Dermis blood vessel endothelial cell (primary cell): ENCODE measurements at regions not wholly inside any gene's neighbourhood (a gene's known extent, or its start where the extent isn't known, plus 50 kb on each side); places are given as distances from the start of the nearest gene placed in this dataset.
"Not testable (repeated sequence)": the region's sequence is repeated elsewhere in the genome, so short reads cannot be mapped to it uniquely, and the experiment has no call there.

Experiments
- DNase-seq: peaks from one replicate; pipeline ENCODE4 v3.0.0; 2010

- no peak for DNase-seq
Observed at GRCh38 chr10:131363416-131363815, 51.9 kb upstream of the TCERG1L start.

- no peak for DNase-seq
Observed at GRCh38 chr10:131371571-131371970, 60.0 kb upstream of the TCERG1L start.

GRCh38 chr10:131381576-131381975, 70.1 kb upstream of the TCERG1L start:
- no peak for DNase-seq

- not testable (repeated sequence) for DNase-seq
Observed at GRCh38 chr10:131385161-131385872, 73.8 kb upstream of the TCERG1L start.

- DNase-seq: no peak
Observed at GRCh38 chr10:131387018-131387529, 75.6 kb upstream of the TCERG1L start.

GRCh38 chr10:131391936-131392335, 80.4 kb upstream of the TCERG1L start:
- no peak for DNase-seq

- DNase-seq: no peak
Observed at GRCh38 chr10:131396121-131397050, 84.9 kb upstream of the TCERG1L start.

GRCh38 chr10:131398166-131398565, 86.6 kb upstream of the TCERG1L start:
- no peak for DNase-seq

GRCh38 chr10:131399981-131400380, 88.5 kb upstream of the TCERG1L start:
- no peak for DNase-seq

GRCh38 chr10:131400513-131400912, 89.0 kb upstream of the TCERG1L start:
- no peak for DNase-seq

GRCh38 chr10:131402771-131403650, 91.5 kb upstream of the TCERG1L start:
- DNase-seq: no peak

- no peak for DNase-seq
Observed at GRCh38 chr10:131403936-131404335, 92.4 kb upstream of the TCERG1L start.

- DNase-seq: no peak
Observed at GRCh38 chr10:131404886-131405285, 93.4 kb upstream of the TCERG1L start.

GRCh38 chr10:131406676-131407392, 95.3 kb upstream of the TCERG1L start:
- no peak for DNase-seq

GRCh38 chr10:131418681-131419080, 107.2 kb upstream of the TCERG1L start:
- no peak for DNase-seq

- DNase-seq: no peak
Observed at GRCh38 chr10:131419797-131420196, 108.3 kb upstream of the TCERG1L start.

- no peak for DNase-seq
Observed at GRCh38 chr10:131420867-131421266, 109.3 kb upstream of the TCERG1L start.

GRCh38 chr10:131421381-131421780, 109.9 kb upstream of the TCERG1L start:
- no peak for DNase-seq

- no peak for DNase-seq
Observed at GRCh38 chr10:131422731-131423130, 111.2 kb upstream of the TCERG1L start.

GRCh38 chr10:131424053-131424452, 112.5 kb upstream of the TCERG1L start:
- no peak for DNase-seq

GRCh38 chr10:131424836-131425491, 113.4 kb upstream of the TCERG1L start:
- no peak for DNase-seq
